Stimulated activated CD4-positive, alpha-beta T cell treated with anti-CD3 and anti-CD28 coated beads, Interleukin-12 subunit alpha, Interleukin-12 subunit beta, amount 100 ng/mL, for 24 hours (primary cell): ENCODE measurements at regions not wholly inside any gene's neighbourhood (a gene's known extent, or its start where the extent isn't known, plus 50 kb on each side); places are given as distances from the start of the nearest gene placed in this dataset.
"Not testable (repeated sequence)": the region's sequence is repeated elsewhere in the genome, so short reads cannot be mapped to it uniquely, and the experiment has no call there.

Experiments used
- DNase-seq, 2 experiments: peaks; one replicate each; pipeline ENCODE4 v3.0.0-alpha.2; 2020; ENCODE audit warnings: low read depth in 2 of 2

DNA sequence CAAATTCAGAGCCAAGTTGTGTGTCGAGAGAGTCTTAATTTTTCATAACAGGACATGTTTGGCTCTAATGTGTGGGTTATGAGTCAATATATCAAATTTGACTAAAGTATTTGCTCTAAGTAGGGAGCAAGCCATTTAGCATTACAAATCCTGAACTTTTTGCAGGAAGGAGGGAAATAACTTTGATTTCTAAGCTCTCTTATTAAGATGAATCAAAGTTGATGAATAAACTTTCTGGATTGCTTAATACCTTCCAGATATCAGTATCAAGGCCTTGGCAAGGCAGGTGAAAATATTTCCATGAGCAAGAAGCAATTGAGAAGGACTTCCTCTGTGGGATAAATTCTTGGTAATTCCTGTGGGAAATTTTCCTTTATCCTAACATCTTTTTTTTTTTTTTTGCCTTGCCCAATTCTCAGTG lies 258.8 kb downstream of the AHR start:
- no peak for DNase-seq

DNA sequence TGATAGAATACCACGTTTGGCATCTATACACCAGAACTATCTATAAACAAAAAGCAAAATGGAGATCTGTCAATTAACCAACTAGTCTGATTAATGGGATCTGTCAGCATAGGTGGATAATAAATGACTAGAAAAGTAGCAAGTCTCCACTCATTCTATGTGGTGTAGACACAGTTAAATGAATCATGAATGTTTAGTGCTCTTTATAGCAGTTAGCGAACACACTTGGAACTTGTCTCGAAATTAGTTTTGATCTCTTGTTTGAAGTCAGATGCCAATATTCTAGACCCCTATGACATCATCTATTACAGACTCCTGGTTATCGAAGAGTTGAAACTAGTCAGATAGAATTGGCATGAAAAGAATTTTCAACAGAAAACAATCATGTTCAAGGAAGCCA lies 259.7 kb downstream of the AHR start:
- DNase-seq, result no peak

DNA sequence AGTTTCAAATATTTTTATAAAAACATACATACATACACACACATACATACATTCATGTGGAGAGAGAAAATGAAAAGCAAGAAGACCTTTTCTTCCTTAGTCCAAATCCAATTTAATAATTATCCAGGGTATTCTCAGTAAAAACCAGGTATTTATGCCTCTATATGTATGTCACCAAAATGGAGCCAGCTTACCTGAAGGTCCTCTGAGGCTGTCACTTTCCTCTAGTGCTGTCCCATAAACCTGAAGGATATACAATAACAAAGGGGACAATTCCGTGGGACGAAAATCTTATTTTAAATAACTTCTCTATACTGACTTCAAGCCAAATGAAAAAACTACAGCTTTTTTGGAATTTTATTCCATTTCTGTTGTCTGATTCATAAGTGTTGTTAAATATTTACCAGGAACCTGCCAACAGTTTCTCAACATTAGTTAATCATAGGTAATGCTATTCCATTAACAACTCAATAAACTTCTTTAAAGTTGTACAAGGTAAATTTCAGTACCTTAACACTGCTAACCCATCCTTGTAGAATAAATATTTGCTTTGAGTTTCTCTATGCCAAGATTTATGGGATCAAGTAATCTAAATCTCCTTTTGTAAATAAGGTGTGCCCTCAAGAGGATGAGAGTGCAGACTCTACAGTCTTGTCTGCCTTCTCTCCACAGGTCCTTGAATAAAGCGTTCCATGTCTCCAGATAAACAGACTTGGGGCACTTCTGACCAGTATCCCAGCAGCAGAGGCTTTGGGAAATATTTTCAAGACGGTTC lies 260.3 kb downstream of the AHR start:
- DNase-seq, result no peak

DNA sequence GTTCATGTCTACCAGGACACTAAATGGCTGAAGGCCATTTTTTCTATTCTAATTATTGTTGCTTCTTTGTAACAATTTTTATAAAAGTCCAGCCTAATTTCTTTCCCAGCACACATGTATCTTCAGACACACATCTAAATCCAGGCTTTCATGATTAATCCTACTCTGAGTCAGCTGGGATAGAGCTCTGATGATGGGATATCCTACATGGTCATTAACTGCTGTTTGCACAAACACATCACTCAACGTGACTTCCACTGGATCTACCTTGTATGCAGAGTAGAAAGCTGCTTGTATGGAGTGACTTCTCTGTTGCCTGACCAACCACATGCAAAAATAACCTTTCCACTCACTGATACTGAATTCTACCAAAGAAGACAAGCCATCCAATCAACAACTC lies 260.9 kb downstream of the AHR start:
- DNase-seq, result no peak

DNA sequence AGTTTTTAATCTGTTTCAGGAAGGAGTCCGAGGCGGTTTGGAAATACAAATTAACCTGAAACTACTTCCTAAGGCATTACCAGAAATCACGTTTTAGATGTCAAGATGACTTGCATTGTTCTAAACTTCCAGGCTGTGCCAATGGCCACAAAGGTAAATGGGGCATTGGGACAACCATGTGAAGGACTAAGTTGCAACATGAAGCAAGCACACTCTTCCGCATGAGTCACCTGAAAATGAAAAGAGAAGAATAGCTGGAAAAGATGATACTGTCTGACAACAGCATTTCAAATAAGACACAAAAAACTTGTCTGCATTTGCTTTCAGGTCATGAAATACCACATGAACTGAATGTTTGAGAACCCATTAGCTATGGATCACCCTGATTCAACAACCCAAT lies 262.1 kb downstream of the AHR start:
- no peak for DNase-seq

DNA sequence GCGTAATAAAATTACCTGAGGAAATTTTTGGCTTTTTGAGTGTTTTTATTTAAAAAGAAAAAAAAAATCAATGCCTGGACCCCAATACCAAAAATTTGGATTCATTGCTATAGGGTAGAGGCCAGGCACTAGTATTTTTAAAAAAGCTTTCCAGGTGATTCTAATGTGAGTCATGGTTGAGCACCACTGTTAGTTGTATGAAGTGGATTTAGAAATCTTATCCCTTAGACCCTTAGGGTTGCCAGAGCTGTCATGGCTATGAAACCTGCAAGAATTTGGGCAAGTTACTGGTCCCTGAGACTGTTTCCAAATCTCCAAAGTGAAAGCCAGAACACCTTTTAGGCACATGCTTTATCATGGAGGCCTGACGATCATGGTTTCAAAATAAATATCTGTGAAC lies 262.5 kb downstream of the AHR start:
- DNase-seq, result no peak

DNA sequence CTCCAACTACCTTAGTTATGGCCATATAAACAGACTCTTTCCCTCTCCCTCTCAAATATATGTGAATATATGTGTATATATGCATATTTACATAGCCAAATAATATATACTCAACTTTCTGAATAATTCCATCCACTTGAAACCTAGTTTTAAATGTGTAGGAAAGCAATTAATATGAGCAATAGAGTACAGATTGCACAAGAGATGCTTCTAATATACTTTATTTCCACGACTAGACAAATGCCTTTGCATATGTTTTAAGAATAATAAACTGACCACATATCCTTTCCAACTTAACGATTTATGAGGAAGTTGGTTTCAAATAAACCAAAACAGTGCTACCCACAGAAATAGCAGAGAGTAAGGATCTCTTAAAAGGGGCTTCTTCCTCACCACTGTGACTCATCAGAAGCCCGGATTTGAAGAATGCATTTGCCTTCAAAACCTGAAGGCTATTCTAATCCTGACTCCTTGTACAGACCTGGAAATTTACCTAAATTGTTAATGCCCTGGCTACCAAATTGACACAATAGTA lies 266.3 kb downstream of the AHR start:
- no peak for DNase-seq

DNA sequence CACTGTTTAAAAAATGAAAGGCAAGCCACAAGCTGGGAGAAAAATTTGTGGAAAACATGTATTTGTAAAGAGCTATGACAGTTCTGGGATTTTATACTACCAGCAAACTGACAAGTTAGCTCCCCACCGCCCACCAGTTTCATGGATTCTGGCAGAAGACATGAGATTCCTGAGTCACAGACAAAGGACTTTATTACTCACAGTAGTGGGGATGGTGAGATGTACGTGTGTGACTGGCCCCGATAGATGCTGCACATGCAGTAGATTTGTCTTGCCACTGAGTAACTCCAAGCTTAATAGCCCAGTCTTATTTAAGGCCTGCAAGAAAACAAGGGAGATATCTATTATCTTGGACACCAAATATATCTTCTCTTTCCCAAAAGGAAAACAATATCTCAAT lies 281.7 kb downstream of the AHR start:
- DNase-seq, result no peak

DNA sequence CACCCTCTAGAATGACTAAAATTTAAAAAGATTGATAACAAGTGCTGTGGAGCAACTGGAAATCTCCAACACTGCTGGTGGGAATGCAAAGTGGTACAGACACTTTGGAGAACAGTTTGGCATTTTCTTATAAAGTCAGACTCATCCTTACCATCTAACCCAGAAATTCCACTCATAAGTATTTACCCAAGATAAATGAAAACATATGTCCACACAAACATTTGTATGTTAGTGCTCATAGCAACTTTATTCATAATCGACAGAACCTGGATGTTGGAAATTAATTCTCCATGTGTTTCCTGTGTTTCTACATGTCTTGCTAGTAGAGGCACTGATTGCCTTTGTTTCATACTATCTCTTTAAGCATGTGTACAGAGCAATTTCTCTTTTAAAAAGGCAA lies 282.4 kb downstream of the AHR start:
- no peak for DNase-seq

DNA sequence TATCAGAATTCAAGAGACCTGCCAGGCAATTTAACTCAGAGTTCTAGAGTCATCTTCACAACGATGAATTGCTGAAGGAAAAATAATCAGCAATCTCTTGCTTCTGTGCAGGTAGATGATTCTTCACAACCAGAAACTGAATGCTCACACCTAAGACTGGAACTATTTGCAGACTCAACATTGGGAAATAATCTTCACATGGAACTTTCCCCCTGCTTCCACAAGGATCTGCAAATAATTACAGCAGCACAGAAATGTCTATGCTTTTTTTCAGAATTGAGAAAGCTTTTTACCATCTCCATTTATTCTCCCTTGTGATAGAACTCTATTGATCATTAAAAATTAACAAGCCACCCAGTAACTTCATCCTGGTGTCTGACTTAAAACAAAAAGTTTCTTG lies 282.8 kb downstream of the AHR start:
- DNase-seq, result no peak

DNA sequence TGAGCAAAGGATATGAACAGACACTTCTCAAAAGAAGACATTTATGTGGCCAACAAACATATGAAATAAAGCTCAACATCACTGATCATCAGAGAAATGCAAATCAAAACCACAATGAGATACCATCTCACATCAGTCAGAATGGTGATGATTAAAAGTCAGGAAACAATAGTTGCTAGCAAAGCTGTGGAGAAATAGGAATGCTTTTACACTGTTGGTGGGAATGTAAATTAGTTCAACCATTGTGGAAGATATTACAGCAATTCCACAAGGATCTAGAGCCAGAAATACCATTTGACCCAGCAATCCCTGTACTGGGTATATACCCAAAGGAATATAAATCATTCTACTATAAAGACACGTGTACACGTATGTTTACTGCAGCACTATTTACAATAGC lies 284.2 kb downstream of the AHR start:
- DNase-seq, result not testable (repeated sequence)

DNA sequence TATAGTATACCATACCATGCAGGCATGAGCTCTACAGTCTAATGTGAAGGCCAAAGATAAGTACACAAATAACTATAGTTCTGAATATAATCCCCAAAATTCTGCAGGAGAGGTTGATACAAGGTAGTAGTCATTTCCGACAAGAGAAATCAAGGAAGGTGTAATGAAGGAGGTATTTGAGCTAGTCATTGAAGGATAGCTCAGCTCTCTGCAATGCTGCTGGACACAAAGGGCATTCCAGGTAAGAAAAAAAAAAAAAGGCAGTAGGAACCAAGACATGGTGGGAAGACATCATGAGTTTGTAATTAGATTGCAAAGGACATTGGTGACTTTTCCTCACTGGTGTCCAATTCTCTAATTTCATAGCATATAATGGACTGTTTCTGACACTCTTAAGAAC lies 285.3 kb downstream of the AHR start:
- no peak for DNase-seq

DNA sequence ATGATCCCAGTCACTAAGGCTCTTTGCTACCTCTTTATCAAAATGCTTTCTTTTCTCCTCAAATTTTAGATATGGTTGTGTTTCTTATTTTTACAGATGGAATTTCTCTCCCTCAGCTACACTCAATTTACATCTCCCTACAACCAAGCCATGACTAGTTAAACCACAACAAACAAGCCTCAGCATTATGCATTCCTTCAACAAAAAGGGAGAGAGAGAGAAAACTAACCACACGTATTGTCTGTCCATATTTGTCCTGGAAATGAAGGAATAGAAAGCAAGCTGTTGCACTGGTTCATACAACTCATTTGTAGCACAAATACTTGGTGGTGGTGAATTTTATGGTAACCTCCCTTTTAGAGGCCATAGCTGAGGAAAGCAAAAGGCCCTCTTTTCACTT lies 286.4 kb downstream of the AHR start:
- no peak for DNase-seq

DNA sequence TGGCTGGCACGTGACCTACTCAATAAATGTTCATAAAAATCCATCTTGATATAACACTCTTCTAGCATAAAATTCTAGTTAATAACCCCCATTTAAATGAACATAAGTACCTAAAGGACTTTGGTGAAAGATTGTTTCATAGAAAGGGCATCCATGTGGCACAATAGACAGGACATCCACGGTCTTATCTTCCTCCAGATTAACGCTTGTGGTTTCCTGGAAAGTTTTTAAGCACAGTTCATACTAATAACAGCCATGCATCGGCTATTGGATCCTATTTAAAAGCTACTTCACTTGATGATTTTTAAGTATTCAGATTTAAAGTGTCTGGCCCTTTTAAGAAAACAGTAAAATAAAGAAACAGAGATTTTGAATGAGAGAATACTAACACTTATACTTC lies 288.3 kb downstream of the AHR start:
- DNase-seq, result no peak

DNA sequence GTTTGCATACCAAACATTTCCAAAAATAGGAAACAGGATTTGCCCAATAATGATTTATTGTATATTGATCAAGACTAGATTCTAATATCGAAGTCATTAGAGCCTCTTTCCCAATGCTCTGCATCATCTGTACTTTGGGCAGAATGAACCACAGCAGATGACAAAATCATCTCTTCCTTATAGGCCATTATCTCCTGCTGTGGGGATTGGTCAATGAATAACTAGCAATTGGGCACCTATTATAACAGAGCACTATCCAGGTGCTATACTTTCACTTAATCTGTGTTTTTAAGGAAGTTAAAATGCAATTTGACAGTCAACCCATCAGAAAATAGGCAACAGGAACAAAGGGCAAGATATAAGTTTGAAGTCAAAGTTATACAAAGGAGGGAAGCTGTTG lies 290.3 kb downstream of the AHR start:
- DNase-seq, result no peak

DNA sequence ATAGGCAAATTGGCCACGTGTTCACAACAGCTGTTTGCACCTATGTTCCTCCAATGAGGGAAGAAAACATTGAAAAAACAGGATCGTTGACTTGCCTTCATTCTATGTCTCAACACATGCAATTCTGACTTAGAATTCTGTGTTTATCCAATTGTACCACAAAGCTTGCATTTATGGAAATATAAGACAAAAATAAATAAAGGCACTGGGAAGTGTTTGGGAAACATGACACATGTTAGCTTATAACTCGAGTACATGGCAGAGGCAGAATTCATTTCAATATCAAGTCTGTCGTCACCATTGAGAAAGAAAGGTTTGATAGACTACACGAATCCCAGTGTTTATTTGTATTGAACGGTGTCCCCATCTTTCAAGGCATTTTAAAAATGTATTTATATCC lies 291.2 kb downstream of the AHR start:
- no peak for DNase-seq

DNA sequence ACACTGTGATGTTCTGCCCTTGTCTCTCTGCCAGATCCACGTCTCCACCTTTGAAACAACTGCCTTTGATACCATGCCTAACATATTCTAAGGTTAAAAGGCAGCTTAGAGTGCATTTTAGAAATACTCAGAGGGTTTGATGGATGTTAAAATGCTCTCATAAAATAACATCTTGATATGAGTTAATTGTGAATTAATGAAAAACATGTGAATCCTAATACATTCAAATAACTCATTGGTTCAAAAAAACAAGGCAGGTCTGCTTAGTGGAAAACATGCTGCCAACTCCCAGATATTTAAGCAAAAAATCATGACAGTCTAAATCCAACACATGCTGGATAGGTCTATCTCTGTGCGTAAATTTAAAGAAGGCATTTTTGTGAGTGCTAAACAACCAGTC lies 291.8 kb downstream of the AHR start:
- DNase-seq, result no peak

DNA sequence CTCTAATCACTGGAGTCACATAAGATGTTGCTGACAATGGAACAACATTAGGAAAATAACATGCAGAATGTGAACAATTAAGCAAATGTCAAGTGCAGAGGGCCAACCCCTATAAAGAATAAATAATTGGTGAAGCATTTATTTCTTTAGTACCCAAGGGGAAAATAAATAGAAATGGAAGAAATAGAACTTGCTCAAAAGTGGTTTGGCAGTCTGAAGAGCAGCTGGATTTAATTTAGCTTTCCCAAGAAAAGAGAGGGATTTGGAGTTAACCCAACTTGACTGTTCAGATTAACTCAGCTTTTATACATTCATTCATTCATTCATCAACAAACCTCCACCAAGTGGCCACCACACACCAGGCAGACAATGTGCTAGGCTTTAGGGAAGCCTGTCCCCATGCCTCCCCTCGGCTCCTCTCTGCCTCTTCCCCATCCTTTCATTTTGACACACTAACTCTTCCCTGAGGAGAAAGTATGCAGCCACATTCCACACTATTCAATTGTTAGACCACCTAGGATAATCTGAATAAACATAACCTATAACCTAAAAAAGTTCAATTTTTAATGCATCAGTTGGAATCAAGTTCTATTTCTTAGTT lies 295.5 kb downstream of the AHR start:
- no peak for DNase-seq

DNA sequence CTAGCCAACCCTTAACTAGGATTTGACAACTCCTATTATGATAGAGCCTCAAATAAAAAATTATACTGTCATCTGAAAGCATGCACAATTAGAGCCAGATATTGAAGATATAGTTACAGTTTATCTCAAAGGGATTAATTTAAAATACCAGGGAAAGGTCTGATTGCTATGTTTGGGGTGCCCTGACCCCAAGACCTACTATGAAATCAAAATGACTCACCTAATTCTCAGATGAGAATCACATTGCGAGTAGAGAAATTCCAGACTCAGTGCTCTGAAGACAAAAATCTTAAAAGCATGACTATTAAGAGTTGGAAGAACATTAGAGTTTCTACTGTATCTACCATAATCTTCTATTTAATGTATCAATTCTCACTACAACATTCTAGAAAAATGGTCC lies 297.1 kb downstream of the AHR start:
- no peak for DNase-seq

DNA sequence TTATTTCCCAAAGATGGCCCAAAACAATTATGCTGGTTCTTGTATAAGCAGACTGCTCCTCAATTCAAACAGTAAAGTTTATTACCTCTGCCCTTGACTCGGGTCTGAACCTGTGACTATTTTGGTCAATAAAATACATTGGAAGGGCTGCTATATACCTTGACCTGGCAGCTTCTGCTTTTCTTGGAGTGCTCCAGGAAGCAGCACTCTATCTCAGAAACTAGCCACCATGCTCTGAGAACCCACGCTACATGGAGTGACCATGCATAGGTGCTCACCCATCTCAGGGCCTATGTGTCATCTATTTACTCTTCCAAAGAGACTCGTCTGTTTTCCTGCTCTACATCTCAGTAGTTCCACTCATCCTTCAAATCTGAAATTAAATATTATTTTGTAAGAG lies 299.9 kb downstream of the AHR start:
- DNase-seq, result no peak

DNA sequence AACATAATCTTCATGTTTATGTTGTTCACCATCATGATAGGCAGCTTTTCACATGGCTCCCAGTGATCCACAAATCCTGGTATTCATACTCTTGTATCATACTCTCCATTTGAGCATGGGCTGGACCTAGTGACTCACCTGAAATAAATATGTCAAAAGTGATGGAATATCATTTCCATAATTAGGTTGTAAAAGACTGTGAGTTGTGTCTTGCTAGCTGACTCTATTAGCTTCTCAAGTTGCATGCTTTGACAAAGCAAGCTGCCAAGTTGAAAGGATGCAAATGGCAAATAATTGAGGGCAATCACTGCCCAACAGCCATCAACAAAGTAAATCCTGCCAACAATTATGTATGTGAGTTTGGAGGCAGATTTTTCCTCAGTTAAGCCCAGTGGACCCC lies 300.4 kb downstream of the AHR start:
- no peak for DNase-seq

DNA sequence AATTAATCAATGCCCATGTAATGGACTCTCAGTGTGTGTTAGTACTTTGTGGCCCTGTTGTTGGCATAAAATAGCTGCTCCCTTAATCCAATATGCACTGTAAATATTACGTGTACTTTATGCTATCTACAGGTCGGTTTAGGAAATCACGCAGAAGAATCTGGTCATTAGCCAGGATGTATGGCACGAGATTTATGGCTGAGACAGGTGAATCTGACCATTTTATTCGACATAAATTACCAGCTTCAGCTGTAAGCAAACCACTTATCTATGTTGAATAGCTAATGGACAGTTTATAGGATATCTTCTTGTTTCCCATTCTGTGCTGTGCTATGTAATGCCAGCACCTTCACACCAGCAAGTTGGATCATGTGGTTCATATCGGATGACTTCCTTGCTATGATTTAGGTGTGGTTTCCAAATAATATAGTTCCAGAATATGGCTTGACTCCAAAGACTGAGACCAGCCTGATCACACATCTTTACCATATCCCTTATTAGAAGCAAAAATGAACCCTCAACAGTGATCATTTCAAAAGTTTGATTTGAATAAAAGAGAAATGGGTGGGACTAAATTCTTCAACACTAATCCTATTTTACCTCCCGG lies 301.4 kb downstream of the AHR start:
- no peak for DNase-seq

DNA sequence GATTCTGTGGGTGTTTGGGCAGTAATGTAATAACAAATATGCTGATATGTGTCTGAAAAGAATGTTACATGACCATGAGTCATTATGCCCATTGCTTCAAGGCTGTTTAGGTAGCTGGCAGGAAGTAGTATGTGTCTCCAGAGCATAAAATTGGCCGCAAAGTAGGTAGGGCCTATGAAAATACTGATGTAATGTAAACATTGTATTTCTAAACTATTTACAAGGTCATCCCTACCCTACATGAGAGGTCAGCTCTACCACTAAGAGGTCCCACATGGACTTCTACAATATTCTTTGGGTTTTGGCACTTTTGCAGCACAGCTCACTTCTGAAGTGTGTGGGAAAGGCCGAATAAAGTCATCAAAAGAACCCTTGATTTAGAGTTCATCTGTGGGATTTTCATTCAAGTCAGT lies 301.9 kb downstream of the AHR start:
- no peak for DNase-seq
